RCC 7860 (cell line): ENCODE measurements at regions not wholly inside any gene's neighbourhood (a gene's known extent, or its start where the extent isn't known, plus 50 kb on each side); places are given as distances from the start of the nearest gene placed in this dataset.
A peak's percentile ranks its signal among the peaks of the same experiment; 100 is the strongest.

ENCODE experiments used
- DNase-seq: peaks from one replicate; pipeline ENCODE4 v3.0.0-alpha.2; 2015; ENCODE audit warnings: low spot score
- FAIRE-seq: peaks from 2 replicates; lab custom pipeline; 2012; peaks lifted over from hg19 to GRCh38; lab: Jason Lieb, UNC

DNA sequence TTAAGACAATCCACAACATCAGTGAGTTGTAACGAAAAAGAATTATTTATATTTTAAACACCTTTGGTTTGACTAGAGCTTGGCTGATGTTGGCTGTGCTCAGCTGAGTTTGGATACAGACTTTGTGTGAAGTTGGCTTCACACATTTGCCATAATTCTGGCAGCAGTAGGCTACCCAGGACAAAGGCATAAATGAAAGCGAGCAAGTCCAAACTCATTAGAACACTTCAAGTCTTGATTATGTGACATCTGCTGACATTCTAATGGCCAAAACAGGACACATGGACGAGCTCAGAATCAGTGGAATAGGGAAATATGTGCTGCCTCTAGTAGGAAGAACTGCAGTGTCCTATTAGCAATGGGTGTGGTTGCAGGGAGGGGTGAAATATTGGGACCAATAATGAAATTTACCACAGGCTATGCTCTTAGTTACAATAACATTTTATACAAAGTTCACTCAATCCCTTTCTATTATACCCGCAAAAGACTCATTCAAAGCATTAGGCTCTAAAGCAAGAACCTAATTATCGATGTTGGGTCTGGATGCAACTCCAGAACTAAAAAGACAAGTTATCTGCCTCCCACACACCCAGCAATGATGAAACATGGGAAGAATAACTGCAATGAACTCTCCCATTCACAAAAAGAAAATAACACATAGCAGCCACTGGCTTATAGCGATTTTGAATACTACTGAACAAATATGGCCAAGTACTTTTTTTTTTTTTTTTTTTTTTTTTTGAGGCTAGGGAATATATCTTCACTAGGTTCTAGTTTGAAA is 493.9 kb upstream of the RASGRP1 start:
- FAIRE-seq (no peak), DNase-seq (no peak)

DNA sequence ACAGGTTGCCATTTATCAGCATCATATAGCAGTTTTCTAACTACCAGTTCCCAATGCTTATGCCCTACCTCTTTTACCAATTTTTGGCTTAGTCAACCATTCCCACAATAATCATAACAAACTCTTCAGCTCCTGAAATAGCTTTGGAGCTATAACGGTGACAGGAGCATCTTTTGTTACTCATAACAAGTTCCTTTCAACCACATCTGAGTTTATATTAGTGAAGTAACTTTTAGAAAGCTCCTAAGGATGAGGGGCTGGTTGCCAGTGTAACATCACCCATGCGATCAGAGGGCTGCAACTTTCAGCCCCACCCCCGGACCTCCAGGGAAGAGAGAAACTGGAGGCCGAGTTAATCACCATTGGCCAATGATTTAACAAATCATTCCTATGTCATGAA is 495.3 kb upstream of the RASGRP1 start:
- DNase-seq, result no peak
- no peak for FAIRE-seq

DNA sequence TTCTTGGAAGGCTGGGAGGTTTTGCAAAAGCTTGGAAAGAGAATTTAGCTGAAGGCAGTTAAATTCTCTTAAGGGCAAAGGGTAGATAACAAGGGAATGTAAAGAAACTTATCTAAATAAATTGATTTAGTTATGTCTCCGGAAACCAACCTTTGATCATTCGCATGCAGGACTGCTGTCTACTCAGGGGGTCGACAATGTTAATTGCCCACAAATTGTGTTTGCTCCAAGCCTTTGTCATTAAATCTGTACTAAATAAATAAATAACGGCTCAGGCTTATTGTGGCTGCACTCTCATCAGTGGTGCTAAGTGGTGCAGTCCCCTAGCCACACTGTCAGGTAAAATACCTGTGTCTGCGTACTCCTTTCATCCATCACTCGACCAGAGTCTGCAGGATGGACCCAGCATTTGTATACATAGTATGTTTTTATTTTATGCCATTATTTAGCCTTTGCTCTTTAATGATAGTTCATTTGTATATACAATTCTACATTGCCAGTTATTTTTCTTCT is 497.4 kb upstream of the RASGRP1 start:
- FAIRE-seq (no peak), DNase-seq (no peak)

DNA sequence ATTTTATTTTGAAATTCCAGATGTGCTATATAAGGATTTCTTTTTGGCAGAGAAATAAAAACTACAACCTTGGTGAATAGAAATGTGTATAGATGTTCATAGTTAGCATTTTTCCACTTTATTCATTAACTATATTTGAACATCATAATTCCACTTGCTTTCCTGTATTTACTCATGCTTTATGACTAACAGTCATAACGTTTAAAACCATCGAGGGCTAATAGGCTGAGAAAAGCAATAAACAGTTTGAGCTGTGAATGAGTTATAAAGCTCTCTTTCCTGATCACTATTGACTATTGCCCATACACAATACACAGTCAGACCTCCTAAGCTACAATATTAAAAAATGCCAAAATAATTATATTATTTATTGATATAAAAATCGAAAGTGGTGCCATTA is 502.1 kb upstream of the RASGRP1 start:
- DNase-seq (no peak), FAIRE-seq (no peak)

DNA sequence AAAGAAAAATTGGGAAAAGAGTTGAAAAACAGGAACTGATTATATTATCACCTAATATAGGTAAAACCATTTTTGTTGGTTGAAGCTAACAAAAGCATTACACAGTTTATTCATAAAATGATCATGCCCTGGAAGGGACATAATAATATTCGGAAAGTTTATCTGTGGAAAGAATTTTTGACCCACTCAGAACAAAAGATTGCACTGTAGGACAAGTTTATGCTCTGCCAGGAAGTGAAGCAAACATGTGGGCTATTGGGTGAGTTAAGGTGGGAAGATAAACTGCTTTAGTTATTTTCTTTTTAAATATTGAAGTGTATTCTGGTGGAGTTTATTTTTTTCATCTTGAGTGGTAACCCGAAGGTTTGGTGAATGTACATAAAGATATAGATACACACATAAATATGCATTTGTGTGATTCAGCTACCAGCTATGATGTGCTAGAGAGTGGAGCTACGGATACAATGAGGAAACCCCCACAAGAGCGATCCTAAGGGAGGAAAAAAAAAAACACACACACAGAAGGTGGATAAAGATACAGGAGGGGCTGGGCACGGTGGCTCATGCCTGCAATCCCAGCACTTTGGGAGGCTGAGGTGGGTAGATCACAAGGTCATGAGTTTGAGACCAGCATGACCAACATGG is 506.4 kb upstream of the THBS1 start:
- DNase-seq (no peak), FAIRE-seq (no peak)

DNA sequence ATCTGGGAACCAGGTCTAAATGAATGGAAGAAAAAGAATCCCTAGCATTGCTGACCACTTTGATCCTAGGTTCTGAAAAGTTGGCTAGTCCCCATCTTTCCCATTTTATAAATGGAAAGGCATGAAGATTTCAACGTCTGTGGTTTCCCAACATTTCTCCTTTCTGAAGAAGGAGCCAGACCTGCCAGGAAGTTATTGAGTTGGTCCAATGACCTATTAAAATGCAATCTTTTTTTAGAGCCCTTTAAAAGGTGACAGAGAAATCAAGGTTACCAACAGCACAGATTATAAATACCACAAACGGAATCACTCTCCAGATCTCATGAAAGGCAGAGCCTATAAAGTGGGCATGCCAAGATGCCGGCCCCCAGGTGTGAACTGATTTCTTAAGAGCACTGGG is 505.6 kb upstream of the THBS1 start:
- no peak for DNase-seq
- no peak for FAIRE-seq

DNA sequence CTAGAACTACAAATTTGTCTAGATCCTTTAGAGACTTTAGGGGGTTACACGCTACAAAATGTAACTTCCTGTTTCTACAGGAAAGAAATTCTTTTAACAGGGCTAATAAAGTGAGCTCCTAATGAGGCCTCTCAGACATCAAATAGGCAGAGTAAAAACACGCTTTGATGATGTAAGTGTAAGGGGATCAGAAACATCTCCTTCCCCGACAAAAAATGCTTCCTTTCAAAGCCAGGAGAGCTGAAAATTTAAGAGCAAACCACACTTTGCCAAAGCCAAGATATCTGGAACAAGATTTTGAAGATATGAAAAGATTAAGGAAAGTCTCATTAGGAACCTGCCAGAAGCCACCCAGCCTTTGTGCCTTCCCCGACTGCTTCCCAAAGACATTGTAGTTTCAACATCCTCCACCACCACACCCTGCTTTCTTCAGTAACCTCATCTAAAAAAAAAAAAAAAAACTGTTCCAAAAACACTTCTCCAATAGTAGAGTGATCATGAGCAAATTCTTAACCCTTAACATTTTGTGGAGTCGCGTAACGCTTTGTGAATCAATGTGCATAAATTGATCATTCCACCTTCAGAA is 505.0 kb upstream of the THBS1 start:
- no peak for FAIRE-seq

DNA sequence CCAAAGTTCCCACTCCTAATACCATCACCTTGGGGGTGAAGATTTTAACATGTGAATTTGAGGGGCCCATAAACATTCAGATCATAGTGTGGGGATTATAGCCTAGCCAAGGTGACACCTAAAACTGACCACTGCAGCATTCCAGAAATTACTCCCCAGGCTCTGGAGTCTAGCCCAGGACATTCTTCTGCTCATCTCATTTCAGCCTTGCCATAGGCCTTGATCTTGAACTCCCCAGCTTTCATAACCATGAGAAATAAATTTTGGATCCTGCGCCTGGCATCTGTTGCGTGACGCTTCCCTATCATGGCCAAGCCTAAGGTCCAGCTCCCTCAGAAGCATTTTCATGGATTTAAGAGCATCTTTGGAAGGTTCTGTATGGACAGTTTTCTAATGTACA is 502.9 kb upstream of the THBS1 start:
- FAIRE-seq, result no peak
- peak; percentile 18 for DNase-seq

More for the DNA sequence above, 505.0 kb upstream of the THBS1 start:
- no peak for DNase-seq

DNA sequence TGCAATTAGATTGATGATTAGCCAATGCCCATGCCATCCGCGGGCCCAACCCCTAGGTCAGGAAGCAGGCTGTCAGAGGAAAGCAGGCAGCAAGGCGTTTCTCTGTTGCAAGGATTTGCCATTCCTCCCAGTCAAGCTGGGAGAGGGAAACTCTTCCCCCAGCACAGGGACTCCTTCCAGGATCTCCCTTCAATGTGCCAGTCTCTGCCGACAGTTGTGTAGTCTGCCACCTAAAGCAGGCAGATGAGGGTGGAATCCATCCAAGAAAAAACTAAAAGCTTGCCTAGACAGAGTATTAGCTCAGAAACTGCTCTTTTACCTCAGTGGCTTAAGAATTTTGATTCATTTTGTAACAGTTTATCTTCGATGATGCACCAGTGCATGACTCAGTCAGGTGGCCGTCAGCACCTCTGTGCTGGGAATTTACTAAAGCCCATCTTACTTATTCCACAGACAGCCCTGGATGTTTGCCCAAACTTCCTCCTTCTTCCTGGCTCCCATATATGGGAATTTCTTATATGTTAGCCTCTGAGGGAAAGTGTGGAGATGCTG is 501.5 kb upstream of the THBS1 start:
- DNase-seq (peak; percentile 91), FAIRE-seq (peak; percentile 91)

DNA sequence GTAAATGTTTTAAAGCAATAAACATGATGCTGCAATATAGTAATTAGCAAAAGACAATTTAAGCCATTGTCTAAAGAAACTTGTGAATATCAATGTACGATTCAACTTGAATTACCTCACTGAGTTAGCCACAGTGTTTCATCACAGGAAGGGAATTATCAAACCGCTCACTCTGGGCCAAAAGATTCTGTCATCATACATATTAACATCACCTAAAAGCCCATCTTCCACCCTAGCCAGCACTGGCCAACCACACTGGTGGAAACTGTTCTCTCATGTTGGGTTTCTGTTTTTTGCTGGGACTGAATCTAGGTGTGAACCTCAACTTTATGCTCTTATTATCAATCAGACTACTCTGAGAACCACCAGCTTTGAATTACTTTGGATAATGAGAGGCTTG is 497.7 kb upstream of the THBS1 start:
- no peak for FAIRE-seq
- DNase-seq, result no peak

DNA sequence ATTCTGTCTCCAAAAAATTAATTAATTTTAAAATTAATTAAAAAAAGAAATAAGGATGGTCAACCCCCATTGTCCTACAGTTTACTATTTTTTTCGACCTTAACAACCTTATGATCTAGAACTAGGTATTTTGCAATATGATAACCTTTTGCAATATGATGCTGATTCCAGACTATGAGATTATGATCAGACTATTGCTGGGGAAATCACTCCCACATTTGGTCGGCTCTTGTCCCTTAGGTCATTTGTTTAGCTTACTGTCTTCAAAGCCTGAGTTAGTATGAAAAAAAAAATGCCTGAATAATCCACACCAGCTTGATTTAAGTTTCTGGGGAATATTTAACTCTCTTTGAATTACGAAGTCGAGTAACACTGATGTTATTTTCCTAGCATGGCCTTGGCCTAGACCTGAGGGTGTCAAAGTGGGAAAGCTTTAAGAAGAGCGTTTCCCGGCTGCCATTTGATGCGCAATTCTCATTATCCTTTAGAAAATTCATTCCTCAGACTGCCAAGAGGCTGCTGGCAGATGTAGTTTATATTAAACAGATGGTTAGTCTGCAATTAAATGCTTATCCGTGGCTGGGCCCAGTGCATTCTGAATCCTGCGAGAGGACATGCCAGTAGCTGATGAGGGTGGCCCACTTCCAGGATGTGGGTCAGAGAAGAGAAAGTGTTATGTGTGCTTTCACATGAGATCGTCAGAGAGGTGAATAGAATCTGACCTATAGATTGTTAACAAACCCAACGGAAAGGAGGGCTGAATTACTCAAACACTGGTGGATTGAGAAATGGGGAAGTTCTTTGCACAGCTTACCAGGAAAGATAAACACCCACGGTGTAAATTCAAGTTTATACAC is 496.0 kb upstream of the THBS1 start:
- no peak for FAIRE-seq
- no peak for DNase-seq

DNA sequence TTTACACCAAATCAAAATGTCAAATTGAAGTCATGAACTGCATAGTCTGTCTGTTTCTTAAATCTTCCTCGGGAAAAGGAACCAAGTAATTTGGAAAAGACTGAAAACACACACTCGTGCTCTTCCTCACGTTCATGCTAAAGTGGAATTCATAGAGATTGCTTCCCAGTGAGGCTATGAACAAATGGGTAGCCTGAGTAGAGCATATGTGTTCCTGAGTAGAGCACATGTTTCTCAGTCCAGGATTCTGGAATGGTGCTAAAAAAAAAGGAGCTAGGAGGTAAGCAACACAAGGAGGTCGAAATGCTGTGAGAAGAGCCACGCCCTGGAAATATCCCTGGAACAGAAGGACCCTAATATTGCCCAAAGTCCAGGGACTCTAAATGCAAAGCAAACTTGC is 494.2 kb upstream of the THBS1 start:
- no peak for FAIRE-seq

DNA sequence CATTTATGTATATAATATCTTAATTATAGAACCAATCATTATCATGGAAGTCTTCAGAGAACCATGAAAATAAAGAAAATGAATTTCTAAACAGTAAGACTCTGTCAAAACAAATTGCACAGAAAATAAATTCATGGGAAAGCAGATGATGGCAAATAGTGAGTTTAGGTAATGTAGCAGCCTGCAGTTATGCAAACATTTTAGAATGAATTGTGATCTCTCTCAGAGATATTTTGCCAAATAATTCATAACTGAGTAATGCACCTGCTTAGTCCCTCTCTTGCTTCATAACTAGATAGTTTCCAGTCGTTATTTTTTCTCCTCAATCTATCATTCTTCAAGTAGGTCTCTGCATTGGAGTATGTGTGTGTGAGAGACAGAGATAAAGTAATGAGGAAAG is 492.7 kb upstream of the THBS1 start:
- DNase-seq (no peak), FAIRE-seq (no peak)

More for the DNA sequence above, 494.2 kb upstream of the THBS1 start:
- DNase-seq, result no peak

DNA sequence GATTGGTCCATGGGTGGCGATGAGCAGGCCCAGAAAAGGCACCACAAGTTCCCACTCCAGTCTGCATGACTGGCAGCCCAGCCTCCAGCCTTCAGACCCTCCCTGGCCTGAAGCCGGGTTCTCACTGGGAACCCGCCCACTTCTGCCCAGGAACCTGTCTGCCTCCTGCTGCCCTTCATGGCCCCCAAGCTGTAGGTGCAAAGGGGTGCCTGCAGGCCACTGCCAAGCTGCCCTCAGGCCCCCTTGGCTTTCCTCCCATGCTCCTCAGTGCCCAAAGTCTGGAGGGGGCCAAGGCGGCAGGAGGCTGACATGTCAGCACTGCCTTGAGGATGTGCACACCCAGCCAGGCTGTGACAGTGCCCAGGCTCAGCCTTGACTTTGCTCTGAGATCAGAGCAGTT is 488.5 kb upstream of the THBS1 start:
- no peak for FAIRE-seq
- no peak for DNase-seq

DNA sequence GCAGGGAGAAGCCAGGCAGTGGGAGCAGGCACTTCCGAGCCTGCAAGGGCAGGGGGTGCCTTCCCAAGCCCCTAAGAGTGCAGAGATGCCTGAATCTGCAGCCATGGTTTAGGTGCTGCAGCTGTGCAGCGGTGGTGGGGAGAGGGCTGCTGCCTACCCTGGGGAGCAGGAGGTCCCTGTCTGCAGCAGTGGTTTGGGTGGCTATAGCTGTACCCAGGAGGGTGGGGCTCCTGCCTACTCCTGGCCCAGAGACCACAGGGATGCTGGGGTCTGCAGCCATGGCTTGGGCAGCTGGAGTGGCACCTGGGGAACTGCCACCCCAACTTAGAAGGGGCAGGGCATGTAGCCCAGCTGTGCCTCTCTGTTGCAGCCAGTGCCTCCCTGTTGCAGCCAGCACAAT is 488.1 kb upstream of the THBS1 start:
- no peak for FAIRE-seq
- DNase-seq, result no peak

DNA sequence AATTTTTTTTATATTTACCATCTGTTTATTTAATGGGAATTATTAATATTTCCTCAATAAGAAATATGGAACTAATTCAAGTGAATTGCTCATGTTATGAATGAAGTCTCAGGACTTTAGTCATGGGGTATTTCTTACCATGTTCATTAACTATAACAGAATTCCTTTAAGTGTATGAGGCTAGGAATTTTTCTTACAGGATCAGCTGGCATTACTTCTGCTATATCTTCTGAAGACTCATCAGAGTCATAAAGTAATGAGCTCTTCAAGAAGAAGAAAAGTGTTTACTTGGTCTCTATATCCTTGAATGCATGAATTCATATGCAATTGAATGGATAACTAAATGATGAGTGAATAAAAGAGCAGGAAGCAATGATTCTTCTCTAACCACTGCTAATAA is 486.8 kb upstream of the THBS1 start:
- DNase-seq, result no peak
- peak; percentile 7 for FAIRE-seq

DNA sequence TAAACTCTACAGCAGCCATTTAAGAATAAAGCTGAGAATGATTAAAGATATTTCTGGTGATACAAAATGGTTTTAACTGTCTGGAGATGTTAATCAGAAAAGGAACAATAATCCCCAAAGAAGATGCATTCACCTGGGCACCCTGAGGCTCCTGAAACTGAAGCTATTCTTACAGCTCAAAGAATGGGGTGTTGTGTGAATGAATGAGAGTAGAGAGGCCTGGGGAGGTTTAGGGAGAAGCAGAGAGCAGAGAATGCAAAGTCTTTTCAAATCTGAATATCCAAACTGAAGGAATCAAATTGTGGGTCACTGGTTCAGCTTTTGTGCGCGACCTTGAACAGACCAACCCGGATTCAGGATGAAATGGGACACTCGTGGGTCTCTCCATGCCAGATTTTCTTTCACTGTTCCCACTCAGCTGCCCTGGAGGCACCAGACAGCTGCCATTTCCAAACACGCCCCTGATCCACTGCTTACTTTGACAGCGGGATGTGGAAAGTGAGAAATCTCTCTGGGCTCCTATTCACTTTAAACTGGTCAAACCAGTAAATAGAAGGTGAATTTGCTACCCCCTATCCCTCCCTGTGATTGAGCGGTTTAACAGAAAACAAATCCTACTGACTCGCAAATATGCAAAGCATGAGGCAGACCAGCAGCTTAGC is 485.5 kb upstream of the THBS1 start:
- FAIRE-seq, result no peak
- DNase-seq, result no peak

DNA sequence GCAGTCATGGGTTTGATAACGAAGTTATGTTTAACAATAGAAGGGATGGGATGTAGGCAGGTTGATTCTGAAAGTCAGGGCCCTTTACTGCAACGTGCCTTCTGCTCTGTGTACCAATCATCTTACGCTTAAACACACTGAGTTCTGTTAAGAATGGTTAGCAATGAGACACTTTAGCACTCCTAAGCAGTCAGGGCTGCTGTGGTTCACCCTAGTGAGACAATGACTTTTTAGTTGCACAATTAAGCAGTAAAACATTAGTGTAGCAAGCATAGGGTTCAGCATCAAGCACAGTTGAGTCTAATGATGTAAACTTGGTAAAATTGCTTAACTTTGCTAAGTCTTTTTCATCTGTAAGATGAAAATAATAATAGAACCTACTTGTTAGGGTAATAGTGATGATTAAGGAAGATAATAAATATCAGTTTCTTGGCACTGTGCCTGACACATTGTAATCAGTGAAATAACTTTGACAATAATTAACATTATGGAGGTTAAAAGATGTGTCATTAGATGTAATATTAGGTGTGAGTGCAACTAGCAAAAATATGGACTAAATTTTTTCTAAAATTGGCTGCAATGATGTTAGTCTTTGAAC is 484.2 kb upstream of the THBS1 start:
- no peak for FAIRE-seq
- no peak for DNase-seq

DNA sequence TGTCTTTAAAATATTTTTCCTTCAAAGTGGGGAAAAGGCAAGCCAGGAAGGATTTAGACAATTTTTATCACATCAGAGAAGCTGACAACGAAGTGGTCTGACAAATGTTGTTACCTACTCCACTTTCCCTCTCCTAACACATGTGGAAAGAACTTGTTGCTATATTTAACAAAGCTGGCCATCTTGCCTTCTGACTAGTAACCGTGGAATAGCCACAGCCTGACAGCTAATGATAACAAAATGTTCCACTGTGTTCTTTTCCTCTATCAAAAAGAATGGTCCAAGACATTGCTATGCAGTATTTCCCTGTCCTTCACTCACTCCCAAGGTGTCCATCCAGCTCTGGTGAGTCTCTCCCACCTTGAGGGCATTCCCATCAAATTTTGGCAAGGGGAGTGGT is 481.4 kb upstream of the THBS1 start:
- no peak for FAIRE-seq
- DNase-seq, result no peak

DNA sequence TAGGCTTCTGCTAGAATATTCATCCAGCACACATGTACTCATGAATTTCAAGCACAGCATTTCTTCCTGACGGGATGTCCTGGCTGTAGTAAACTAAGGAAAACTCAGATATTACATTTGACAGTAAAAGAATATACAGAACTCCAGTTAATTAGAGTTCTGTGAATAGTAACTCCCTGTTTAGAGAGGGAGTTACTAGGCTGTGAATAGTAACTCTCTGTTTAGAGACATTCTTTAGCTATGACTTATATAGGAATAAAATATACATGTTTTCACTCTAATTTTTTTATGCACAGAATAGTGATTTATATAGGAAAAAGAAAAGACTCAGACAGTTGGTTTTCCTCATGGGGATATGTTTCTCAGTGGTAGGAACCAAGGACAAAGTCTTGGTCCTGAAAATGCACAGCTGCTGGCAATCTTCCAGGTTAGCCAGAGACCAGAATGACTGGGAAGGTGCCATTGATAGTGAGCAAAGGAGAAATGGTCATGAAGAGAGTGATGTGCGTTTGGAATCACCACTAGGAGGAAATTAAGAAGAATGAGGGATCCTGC is 480.7 kb upstream of the THBS1 start:
- DNase-seq (no peak), FAIRE-seq (no peak)
